ENCODE measurements at regions not wholly inside any gene's neighbourhood (a gene's known extent, or its start where the extent isn't known, plus 50 kb on each side); places are given as distances from the start of the nearest gene placed in this dataset.

DNA sequence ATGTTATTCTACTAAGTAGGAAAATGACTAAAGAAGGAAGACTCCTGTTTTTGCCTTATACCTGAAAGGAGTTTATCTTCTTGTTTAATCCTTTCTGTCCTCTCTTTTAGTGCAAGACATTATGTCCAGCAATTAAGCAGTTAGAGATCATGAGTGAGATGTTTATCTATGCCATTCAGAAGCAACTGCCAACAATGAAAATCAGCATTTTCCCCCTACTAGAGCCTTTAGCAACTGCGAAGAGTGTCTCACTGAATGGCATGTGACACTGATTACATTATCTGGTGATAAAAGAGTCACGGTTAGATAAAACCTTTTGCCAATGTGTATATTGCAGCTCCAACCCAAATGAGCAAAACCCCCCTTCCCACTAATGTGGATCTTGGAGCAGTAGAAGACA lies 357.7 kb upstream of the SYT4 start:
- Histone ChIP-seq H3K27me3 (ENCODE audit: low read length) (no peaks in the 10 kb centered on the region), H3K4me3 (ENCODE audit: insufficient read depth, low read length, poor library complexity, severe bottlenecking) (no peak overlapping the region), H3K36me3 (ENCODE audit: low read length) (no peaks in the 10 kb centered on the region), H3K27ac (ENCODE audit: low read depth, low read length) (no peak overlapping the region), H3K9me3 (ENCODE audit: insufficient read depth, low read length) (no peaks in the 10 kb centered on the region), H4K20me1 (ENCODE audit: low read depth, low read length) (no peaks in the 10 kb centered on the region), H3K79me2 (ENCODE audit: insufficient read depth, low read length) (no peaks in the 10 kb centered on the region), H3K9ac (ENCODE audit: low read length) (no peak overlapping the region), H3K9me2 (replicated peaks; ENCODE audit: insufficient read depth, low read length) (no peaks in the 10 kb centered on the region), H3K4me2 (ENCODE audit: low read depth, low read length, poor library complexity, severe bottlenecking) (no peak overlapping the region), H2AFZ (ENCODE audit: low read depth, low read length, severe bottlenecking) (no peak overlapping the region), H3F3A (ENCODE audit: insufficient read depth) (no peaks in the 10 kb centered on the region)
- TF ChIP-seq, protein P1, sequence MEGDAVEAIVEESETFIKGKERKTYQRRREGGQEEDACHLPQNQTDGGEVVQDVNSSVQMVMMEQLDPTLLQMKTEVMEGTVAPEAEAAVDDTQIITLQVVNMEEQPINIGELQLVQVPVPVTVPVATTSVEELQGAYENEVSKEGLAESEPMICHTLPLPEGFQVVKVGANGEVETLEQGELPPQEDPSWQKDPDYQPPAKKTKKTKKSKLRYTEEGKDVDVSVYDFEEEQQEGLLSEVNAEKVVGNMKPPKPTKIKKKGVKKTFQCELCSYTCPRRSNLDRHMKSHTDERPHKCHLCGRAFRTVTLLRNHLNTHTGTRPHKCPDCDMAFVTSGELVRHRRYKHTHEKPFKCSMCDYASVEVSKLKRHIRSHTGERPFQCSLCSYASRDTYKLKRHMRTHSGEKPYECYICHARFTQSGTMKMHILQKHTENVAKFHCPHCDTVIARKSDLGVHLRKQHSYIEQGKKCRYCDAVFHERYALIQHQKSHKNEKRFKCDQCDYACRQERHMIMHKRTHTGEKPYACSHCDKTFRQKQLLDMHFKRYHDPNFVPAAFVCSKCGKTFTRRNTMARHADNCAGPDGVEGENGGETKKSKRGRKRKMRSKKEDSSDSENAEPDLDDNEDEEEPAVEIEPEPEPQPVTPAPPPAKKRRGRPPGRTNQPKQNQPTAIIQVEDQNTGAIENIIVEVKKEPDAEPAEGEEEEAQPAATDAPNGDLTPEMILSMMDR (IDR thresholded peaks at IDR 0.05; ENCODE audit: insufficient read depth, low read length, poor library complexity, severe bottlenecking): no peak
- TF ChIP-seq EZH2phosphoT487 (conservative IDR thresholded peaks at IDR 0.05; ENCODE audit: low read length): no peak

DNA sequence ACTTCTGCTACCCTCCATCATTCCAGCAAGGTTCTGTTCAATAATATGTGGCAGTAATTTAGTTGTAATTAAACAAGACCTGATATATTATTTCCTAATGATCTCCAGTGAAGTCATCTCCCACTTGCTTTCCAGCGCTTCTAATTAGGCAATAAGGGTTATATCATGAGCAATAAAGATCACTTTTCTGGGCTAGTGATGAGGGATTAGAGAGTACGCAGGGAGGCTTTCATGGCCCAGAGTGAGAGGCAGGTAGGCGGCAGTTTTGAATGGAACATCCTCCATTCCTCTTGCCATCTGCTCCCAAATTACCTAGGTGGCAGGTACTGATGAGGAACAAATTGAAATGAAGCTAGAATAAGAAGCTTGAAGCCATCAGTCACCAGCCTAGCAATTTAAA lies 358.1 kb upstream of the SYT4 start:
- H2AFZ ChIP-seq (ENCODE audit: low read depth, low read length, severe bottlenecking): no peak overlapping the region

DNA sequence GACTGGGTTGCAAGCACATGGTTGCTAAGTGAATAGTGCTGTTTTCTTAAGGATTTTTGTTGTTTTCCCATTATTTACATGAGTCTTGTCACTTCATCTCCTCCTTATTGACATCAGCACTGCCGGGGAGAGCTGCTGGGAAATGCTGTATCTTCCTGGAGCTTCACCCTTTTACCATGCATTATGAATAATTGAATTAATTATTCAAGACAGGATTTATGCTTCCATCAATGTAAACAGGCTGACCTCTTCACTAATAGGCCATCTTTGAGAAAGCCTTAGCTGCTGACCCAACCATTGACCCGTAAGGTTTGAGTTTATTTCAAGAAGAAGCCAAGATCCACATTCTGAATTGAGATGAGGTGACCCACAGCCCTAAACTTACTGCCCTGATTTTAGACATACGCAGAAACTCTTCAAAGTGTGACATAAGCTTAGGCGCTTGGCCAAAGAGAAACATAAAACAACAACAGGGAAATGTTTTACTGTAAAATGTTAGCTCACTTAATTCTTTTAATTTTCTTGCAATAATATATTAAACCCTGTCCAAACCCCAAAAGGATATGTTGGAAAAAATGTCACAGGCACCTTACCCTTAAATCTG lies 365.5 kb upstream of the SYT4 start:
- no peak overlapping the region for H3K4me2 ChIP-seq (ENCODE audit: low read depth, low read length, poor library complexity, severe bottlenecking)
- TF ChIP-seq, protein P1 (IDR thresholded peaks at IDR 0.05; ENCODE audit: insufficient read depth, low read length, poor library complexity, severe bottlenecking): no peak
- TF ChIP-seq EZH2phosphoT487 (conservative IDR thresholded peaks at IDR 0.05; ENCODE audit: low read length): no peak
- H3K4me3 ChIP-seq (ENCODE audit: insufficient read depth, low read length, poor library complexity, severe bottlenecking): no peak overlapping the region
- H3K9ac ChIP-seq (ENCODE audit: low read length): no peak overlapping the region
- H3K79me2 ChIP-seq (ENCODE audit: insufficient read depth, low read length): no peaks in the 10 kb centered on the region
- H4K20me1 ChIP-seq (ENCODE audit: low read depth, low read length): no peaks in the 10 kb centered on the region
- no peak overlapping the region for H3K27ac ChIP-seq (ENCODE audit: low read depth, low read length)
- H3K27me3 ChIP-seq (ENCODE audit: low read length): no peaks in the 10 kb centered on the region
- H3F3A ChIP-seq (ENCODE audit: insufficient read depth): no peaks in the 10 kb centered on the region
- no peak overlapping the region for H2AFZ ChIP-seq (ENCODE audit: low read depth, low read length, severe bottlenecking)
- H3K9me2 ChIP-seq (replicated peaks; ENCODE audit: insufficient read depth, low read length): no peaks in the 10 kb centered on the region
- no peaks in the 10 kb centered on the region for H3K36me3 ChIP-seq (ENCODE audit: low read length)
- no peaks in the 10 kb centered on the region for H3K9me3 ChIP-seq (ENCODE audit: insufficient read depth, low read length)

More for the DNA sequence above, 358.1 kb upstream of the SYT4 start:
- no peak overlapping the region for H3K4me3 ChIP-seq (ENCODE audit: insufficient read depth, low read length, poor library complexity, severe bottlenecking)
- no peak overlapping the region for H3K4me2 ChIP-seq (ENCODE audit: low read depth, low read length, poor library complexity, severe bottlenecking)
- H3K9me2 ChIP-seq (replicated peaks; ENCODE audit: insufficient read depth, low read length): no peaks in the 10 kb centered on the region
- H3K36me3 ChIP-seq (ENCODE audit: low read length): no peaks in the 10 kb centered on the region
- H4K20me1 ChIP-seq (ENCODE audit: low read depth, low read length): no peaks in the 10 kb centered on the region
- no peak overlapping the region for H3K9ac ChIP-seq (ENCODE audit: low read length)
- no peak overlapping the region for H3K27ac ChIP-seq (ENCODE audit: low read depth, low read length)
- no peaks in the 10 kb centered on the region for H3K9me3 ChIP-seq (ENCODE audit: insufficient read depth, low read length)
- no peaks in the 10 kb centered on the region for H3F3A ChIP-seq (ENCODE audit: insufficient read depth)
- H3K79me2 ChIP-seq (ENCODE audit: insufficient read depth, low read length): no peaks in the 10 kb centered on the region
- no peaks in the 10 kb centered on the region for H3K27me3 ChIP-seq (ENCODE audit: low read length)
- TF ChIP-seq, protein P1 (IDR thresholded peaks at IDR 0.05; ENCODE audit: insufficient read depth, low read length, poor library complexity, severe bottlenecking): no peak
- TF ChIP-seq EZH2phosphoT487 (conservative IDR thresholded peaks at IDR 0.05; ENCODE audit: low read length): no peak

Measured in SU-DHL-6 (cell line).